PFSK-1 (cell line): ENCODE measurements at regions not wholly inside any gene's neighbourhood (a gene's known extent, or its start where the extent isn't known, plus 50 kb on each side); places are given as distances from the start of the nearest gene placed in this dataset.

Source experiments
- FOXP2 ChIP-seq: optimal IDR thresholded peaks from 2 replicates; pipeline ENCODE3; 2011; ENCODE audit warnings: borderline replicate concordance, control low read depth, inconsistent platforms; ENCODE audit not compliant: insufficient read depth; ENCODE audit errors: extremely low read length, extremely low read depth
- POLR2AphosphoS5 ChIP-seq: IDR thresholded peaks from 2 replicates; pipeline ENCODE4 v1.6.1; 2012; ENCODE audit warnings: low read depth, mild to moderate bottlenecking, control low read depth, low read length, moderate library complexity
- SIN3A ChIP-seq: IDR thresholded peaks from 2 replicates; pipeline ENCODE4 v1.6.1; 2012; ENCODE audit warnings: mild to moderate bottlenecking, low read length, moderate library complexity, borderline replicate concordance; ENCODE audit not compliant: insufficient read depth
- TAF1 ChIP-seq: IDR thresholded peaks from 2 replicates; pipeline ENCODE4 v1.6.1; 2012; ENCODE audit warnings: low read length, control low read depth, borderline replicate concordance; ENCODE audit not compliant: insufficient read depth
- TF ChIP-seq, protein P1 (sequence below), 2 experiments: IDR thresholded peaks; 2 replicates each; pipeline versions ENCODE4 v1.6.1 to v1.8.0; 2011 to 2012; ENCODE audit warnings: low read depth in 2 of 2, low read length in 2 of 2, control low read depth in 1 of 2, inconsistent platforms in 1 of 2, mild to moderate bottlenecking in 1 of 2, moderate library complexity in 1 of 2; ENCODE audit not compliant: insufficient read depth in 1 of 2

DNA sequence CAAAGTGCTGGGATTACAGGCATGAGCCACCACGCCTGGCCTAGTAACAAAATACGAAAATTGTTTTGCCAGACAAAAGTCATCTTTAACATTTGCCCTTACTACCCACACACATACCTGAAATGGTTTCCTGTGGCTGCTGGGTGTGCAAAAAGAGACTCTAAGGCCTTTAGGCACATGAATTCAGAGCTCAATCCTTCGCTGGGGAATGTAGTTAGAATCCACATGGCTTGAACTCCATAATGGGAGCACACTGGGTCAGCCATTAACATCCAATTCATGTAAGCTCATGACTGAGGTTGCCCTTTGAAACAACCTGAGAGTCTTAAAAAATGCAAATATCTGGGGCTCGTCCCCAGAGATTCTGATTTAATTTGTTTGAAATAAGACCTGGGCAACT, 87.8 kb downstream of the HPGD start:
- no peak for TF ChIP-seq SIN3A
- TF ChIP-seq FOXP2, result no peak
- TF ChIP-seq, protein P1, sequence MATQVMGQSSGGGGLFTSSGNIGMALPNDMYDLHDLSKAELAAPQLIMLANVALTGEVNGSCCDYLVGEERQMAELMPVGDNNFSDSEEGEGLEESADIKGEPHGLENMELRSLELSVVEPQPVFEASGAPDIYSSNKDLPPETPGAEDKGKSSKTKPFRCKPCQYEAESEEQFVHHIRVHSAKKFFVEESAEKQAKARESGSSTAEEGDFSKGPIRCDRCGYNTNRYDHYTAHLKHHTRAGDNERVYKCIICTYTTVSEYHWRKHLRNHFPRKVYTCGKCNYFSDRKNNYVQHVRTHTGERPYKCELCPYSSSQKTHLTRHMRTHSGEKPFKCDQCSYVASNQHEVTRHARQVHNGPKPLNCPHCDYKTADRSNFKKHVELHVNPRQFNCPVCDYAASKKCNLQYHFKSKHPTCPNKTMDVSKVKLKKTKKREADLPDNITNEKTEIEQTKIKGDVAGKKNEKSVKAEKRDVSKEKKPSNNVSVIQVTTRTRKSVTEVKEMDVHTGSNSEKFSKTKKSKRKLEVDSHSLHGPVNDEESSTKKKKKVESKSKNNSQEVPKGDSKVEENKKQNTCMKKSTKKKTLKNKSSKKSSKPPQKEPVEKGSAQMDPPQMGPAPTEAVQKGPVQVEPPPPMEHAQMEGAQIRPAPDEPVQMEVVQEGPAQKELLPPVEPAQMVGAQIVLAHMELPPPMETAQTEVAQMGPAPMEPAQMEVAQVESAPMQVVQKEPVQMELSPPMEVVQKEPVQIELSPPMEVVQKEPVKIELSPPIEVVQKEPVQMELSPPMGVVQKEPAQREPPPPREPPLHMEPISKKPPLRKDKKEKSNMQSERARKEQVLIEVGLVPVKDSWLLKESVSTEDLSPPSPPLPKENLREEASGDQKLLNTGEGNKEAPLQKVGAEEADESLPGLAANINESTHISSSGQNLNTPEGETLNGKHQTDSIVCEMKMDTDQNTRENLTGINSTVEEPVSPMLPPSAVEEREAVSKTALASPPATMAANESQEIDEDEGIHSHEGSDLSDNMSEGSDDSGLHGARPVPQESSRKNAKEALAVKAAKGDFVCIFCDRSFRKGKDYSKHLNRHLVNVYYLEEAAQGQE (IDR thresholded peaks at IDR 0.05; ENCODE audit: insufficient read depth in 1 of 2, low read depth in 2 of 2, low read length in 2 of 2), result no peak
- TF ChIP-seq POLR2AphosphoS5, result no peak
- no peak for TF ChIP-seq TAF1

DNA sequence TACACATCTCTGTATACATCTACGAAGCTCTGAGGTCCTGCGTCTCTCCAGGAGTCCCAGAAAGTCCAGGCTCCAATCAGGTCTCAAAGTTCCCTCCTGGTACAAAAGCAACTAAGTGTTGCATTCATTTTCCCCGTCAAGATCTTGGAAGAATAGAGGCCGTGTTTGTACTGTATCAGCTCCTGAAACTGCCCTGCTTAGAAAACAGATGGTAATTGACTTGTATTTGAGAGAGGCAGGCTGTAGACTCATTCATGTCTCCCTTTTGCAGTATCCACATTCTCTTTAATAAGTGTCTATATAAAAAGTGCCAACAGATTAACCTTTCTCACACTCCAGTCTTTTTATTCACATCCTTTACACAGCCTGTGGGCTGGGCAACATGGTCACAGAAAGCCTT, 91.7 kb downstream of the HPGD start:
- no peak for TF ChIP-seq SIN3A
- TF ChIP-seq TAF1, result no peak
- TF ChIP-seq POLR2AphosphoS5, result no peak
- no peak for TF ChIP-seq FOXP2
- TF ChIP-seq, protein P1 (IDR thresholded peaks at IDR 0.05; ENCODE audit: insufficient read depth in 1 of 2, low read depth in 2 of 2, low read length in 2 of 2), result no peak

DNA sequence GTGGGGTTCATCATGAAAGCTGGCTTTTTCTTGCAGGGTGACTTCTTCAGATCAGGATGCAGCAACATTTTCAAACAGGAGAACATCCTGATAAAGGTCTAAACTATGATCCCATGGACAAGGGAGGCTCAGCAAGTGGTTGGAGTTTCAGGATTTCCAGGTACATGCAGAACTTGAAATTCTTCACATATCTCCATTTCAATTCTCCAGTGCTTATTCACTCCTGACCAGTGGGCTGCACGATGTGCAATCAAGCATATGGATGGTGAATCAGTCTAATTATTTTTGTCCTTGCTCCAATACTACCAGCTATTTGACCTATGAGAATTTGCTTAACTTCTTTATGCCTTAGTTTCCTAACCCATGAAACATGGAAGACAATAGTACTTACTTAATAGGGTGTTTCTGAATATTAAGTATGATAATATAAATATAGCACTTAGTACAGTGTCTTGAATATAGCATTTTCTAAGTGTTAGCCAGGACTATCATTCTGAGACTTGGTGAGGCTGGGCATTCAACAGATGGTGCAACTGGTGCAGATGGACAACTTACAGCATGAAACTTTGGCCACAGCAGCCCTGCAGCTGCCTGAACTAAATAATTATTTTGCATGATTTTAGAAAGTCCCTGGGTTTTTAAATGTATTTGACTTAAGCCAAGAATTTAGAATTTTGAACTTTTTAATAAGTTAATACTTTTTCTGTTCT, 92.4 kb downstream of the HPGD start:
- TF ChIP-seq SIN3A, result no peak
- no peak for TF ChIP-seq FOXP2
- no peak for TF ChIP-seq TAF1
- TF ChIP-seq, protein P1 (IDR thresholded peaks at IDR 0.05; ENCODE audit: insufficient read depth in 1 of 2, low read depth in 2 of 2, low read length in 2 of 2), result no peak
- TF ChIP-seq POLR2AphosphoS5, result no peak

DNA sequence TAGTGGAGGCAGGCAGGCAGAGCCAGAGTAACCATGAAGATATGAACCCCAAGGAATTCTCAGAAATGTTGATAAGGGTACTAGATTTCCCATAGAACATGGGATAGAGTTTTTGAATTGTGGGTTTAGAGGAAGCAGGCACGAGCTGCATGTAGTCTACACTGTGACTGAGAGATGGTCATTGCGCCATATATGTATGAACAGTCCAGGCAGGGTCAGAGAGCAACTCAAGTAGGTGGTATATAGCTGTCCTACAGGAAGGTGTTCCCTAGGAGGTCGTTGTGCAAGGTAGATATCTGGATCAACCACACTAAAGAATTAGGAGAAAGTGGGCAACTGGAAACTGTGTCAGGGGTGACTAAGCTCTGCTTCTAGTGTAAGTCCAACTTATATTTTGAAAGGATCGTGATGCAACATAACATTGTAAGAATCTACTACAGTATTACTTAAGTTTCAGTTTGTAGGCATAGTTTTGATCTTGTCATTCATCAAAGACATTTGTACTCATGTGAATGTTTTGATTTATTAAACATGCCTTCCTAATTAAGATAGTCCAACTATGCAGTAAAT, 94.6 kb downstream of the HPGD start:
- TF ChIP-seq POLR2AphosphoS5 (no peak), SIN3A (no peak), FOXP2 (no peak)
- TF ChIP-seq, protein P1 (IDR thresholded peaks at IDR 0.05; ENCODE audit: insufficient read depth in 1 of 2, low read depth in 2 of 2, low read length in 2 of 2), result no peak
